Kasumi-1 (cell line): ENCODE measurements at regions not wholly inside any gene's neighbourhood (a gene's known extent, or its start where the extent isn't known, plus 50 kb on each side); places are given as distances from the start of the nearest gene placed in this dataset.
"Not testable (repeated sequence)": the region's sequence is repeated elsewhere in the genome, so short reads cannot be mapped to it uniquely, and the experiment has no call there.

Experiments used
- DNase-seq, 2 experiments: peaks; one replicate each; lab custom pipeline; 2025; lab: John Stamatoyannopoulos, UW

DNA sequence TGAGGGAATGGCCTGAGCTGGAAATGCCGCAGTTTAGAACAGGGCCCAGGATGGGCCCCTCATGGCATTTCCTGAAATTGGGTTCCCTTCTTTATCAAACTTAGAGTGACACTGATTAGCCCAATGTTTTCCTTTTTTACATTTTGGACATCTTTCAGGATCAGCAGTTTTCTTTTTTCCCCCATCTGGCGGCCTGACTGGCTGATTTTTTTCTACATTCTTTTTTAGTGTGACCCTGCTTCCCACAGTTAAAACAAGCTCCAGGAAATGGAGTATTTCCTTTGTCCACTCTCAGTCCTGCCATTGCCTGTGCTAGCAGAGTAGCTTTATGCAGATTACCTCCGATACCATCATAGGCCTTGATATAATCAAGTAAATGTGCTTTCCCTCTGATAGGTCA, 185.8 kb upstream of the IGF1 start:
- not testable (repeated sequence) for DNase-seq

GRCh38 chr12:102659200-102659911, 179.0 kb upstream of the IGF1 start:
- peak in 1 of 2 experiments; percentile 11 for DNase-seq

GRCh38 chr12:102653406-102653805, 173.0 kb upstream of the IGF1 start:
- DNase-seq: no peak

- no peak for DNase-seq
Observed at GRCh38 chr12:102652645-102653313, 172.4 kb upstream of the IGF1 start.

DNA sequence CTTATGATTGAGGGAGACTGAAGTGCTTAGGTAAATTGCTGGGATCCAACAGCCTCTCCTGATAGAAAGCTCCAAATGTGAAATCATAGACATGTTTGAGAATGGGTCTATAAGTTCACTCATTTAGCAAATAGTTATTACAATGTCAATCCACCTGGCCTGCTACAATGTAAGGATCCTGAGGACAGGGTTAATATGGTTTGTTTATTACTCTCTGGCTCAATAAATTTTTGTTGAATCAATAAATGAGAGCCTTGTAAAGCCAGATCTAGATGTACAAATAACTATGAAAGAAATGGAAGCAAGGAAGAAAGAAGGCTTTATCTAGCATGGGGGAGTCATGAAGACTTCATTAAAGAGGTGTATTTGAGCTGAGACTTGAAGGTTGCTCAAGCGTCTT, 165.6 kb upstream of the IGF1 start:
- DNase-seq: no peak

GRCh38 chr12:102643879-102644575, 163.7 kb upstream of the IGF1 start:
- DNase-seq: no peak

DNA sequence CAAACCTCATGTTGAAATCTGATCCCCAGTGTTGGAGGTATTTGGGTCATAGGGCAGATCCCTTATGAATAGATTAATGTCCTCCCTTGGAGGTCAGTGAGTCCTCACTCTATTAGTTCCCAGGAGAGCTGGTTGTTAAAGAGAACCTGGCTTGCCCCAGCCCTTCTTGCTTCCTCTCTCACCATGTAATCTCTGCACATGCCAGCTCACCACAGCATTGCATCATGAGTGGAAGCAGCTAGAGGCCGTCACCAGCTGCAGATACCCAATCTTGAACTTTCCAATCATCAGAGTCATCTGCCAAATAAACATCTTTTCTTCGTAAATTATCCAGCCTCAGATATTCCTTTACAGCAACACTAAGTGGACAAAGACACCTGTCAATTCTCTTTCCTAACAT, 161.8 kb upstream of the IGF1 start:
- no peak for DNase-seq

GRCh38 chr12:102640658-102641057, 160.3 kb upstream of the IGF1 start:
- not testable (repeated sequence) for DNase-seq

- DNase-seq: no peak
Observed at GRCh38 chr12:102638777-102639176, 158.4 kb upstream of the IGF1 start.

DNA sequence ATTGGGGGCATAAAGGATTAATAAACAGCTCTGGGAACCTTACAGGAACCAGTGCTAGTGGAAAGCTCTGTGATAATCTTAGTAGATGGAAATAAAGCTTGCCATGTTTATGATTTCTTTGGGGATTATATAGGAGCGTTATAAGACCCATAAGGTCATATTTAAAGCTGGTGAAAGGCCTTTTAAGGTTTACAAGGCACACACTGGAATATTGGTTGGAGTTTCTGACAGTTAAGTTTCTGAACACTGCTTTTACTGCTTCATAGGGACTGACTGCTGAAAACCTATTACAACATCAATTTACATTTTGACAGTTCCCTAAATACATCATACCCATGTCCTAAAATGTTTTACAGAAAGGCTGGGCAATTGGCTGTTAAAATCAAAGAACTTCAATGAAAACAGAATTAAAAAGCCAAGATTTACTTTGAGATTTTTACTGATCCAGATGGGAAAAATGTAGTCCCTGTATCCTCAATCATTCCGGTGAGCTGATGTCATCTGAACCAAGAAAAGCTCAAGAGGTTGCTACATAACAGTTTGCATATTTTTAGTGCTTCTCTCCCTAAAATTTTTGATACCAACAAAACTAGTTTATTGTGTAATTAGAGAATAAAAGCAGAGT, 153.7 kb upstream of the IGF1 start:
- no peak for DNase-seq

DNA sequence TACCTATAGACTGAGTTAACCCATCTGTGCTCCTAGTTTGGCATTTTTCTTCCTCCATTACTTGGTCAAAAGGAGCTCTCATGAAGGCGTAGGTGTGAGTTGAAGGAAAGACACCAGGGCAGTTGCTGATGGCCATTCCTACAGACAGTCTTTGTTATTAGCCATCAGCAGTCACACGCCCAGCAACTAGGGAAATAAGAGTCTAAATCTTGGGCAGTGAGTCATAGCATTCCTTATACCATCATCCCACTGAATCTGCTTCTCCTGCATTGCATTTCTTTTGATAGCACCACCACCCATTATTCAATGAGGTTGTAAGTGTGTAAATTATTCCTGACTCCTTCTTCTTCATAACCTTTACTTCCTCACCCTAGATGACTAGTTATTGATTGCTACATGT, 150.9 kb upstream of the IGF1 start:
- DNase-seq: no peak

- no peak for DNase-seq
Observed at GRCh38 chr12:102629262-102629888, 149.0 kb upstream of the IGF1 start.

- no peak for DNase-seq
Observed at GRCh38 chr12:102625819-102626218, 145.5 kb upstream of the IGF1 start.

- DNase-seq: no peak
Observed at GRCh38 chr12:102622618-102623017, 142.3 kb upstream of the IGF1 start.

DNA sequence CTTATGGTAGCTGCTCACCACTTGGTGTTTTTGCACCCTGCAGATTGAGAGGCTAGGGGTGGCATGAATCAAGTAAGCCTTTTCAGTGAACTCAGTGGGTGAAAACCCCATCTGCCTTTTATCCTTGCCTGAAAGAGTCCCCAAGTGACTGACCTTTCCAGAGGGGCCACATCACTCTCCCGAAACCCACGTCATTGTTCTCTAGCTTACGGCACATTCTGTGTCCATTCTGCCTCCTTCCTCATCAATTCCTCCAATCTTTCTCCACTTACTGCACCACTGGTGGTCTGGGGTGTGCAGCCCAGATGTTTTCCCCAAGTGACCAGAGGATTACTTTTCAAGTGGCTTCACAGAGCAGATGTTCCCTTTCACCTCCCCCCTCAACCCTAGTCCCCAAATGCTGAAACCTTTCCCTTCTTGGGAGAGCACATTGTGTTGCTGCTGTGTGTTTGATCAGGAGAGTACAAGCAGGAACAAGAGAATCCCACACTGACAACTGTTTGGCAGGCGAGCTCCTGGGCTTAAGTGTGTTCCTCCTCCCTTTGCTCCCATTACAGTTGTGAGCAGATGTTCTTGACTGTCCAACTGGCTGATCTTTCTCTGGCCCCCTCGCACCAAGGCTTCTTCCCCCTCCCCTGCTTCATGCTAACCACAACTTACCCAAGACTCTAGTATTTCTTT, 138.0 kb upstream of the IGF1 start:
- no peak for DNase-seq

DNA sequence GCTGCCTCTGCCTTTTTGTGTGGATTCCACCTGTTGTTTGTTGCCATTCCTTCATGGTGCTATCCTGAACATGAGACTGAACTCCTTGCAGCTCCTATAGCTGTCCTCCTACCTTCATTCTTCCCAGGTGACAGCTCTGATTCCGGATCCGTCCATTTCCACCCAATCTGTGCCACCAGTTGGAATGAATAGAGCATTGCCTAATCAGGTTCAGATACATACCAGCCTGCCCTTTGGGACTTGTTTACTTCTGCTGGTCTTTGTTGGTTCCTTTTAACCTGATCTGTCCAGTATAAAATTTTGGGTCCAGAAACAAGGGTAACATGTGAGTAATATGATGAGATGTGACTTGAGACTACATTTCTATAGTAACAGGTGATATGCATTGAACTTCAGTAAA, 136.3 kb upstream of the IGF1 start:
- no peak for DNase-seq

DNA sequence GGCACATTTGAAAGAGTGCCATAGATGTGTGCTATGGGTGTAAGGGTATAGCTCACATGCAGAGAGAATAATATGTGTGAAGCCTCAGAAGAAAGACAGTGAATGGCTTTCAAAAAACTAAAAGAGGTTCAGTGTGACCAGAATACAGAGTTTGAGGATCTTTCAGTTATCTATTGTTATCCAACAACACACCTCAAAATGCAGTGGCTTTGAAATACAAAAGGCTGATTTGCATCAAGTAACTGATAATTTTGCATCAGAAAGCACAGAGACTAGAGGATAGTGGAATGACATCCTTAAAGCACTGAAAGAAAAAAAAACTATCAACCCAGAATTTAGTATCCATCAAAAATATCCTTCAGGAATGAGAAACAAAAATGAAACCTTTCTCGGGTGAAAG, 131.6 kb upstream of the IGF1 start:
- DNase-seq: no peak

- no peak for DNase-seq
Observed at GRCh38 chr12:102609996-102610395, 129.6 kb upstream of the IGF1 start.

GRCh38 chr12:102603021-102603420, 122.7 kb upstream of the IGF1 start:
- no peak for DNase-seq

- no peak for DNase-seq
Observed at GRCh38 chr12:102602521-102602920, 122.2 kb upstream of the IGF1 start.

DNA sequence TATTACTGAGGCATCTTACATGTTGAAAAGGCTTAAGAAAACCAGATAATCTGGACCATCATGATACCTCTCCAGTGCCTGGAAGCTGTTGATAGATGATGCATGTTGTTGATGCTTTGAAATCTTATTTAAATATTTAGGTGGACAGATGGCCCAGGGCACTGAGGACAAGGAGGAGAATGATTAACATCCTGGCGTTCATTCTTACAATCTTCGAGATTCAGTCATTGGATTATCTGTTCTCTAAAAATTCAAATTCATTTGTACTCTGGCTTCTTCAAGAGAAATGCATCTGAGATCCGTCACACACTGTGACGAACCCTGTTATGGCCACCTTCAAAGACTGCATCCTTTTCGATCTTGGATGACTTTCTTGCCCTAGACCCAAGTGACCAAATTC, 121.3 kb upstream of the IGF1 start:
- DNase-seq: no peak

GRCh38 chr12:102596687-102597086, 116.3 kb upstream of the IGF1 start:
- no peak for DNase-seq
